ENCODE measurements at regions not wholly inside any gene's neighbourhood (a gene's known extent, or its start where the extent isn't known, plus 50 kb on each side); places are given as distances from the start of the nearest gene placed in this dataset.

GRCh38 chr2:34294961-34295360 lies 695.9 kb upstream of the FAM98A start:
- no peak for TF ChIP-seq CTCF (IDR thresholded peaks at IDR 0.05)
- no peak for TF ChIP-seq POLR2A (IDR thresholded peaks at IDR 0.05)
